T-cell (primary cell): ENCODE measurements at regions not wholly inside any gene's neighbourhood (a gene's known extent, or its start where the extent isn't known, plus 50 kb on each side); places are given as distances from the start of the nearest gene placed in this dataset.

Experiments
- ATAC-seq, 4 experiments: fragments of 200-7000 bp in 3 of 4; fragments of 150-1000 bp in 1 of 4; cut with Tn5 transposase; replicated peaks in 1 of 4; 1 replicate in 3 of 4; 2 replicates in 1 of 4; pipeline ENCODE4 v1.10.0; 2021; ENCODE audit warnings: moderate library complexity in 3 of 4, mild to moderate bottlenecking in 2 of 4, moderate number of reproducible peaks in 1 of 4
- CTCF ChIA-PET, 2 donors: fragments of 300-600 bp; sonication (Branson Sonifier 250); formaldehyde crosslinking; loops; one replicate each; lab custom pipeline; 2022; ENCODE audit warnings: antibody characterized with exemption in 2 of 2; lab: Charles Lee
- POLR2A ChIA-PET, 2 donors: fragments of 300-600 bp; sonication (Branson Sonifier 250); formaldehyde crosslinking; loops; one replicate each; lab custom pipeline; 2022; ENCODE audit warnings: antibody characterized with exemption in 2 of 2; lab: Charles Lee
- DNase-seq, 35 experiments: peaks; one replicate each; pipeline versions ENCODE4 v3.0.0 to v3.0.0-alpha.2; 2013 to 2023
- H3K27ac ChIP-seq: one replicate; pipeline ENCODE4 v1.5.1; 2013; ENCODE audit warnings: low read length
- H3K27me3 ChIP-seq, 2 experiments: replicated peaks in 1 of 2; 1 replicate in 1 of 2; 2 replicates in 1 of 2; pipeline versions ENCODE4 v1.6.1 to v1.7.0; 2013; ENCODE audit warnings: low read length in 1 of 2, mixed read lengths in 1 of 2; ENCODE audit not compliant: control insufficient read depth in 2 of 2, insufficient read depth in 2 of 2; ENCODE audit errors: extremely low read depth in 1 of 2
- H3K36me3 ChIP-seq, 2 donors: 1 replicate in 1 of 2; 2 replicates in 1 of 2; pipeline versions ENCODE4 v1.6.1 to v1.7.0; 2013; ENCODE audit warnings: low read length in 1 of 2; ENCODE audit not compliant: control insufficient read depth in 2 of 2, insufficient read depth in 1 of 2; ENCODE audit errors: extremely low read depth in 1 of 2
- H3K4me1 ChIP-seq, 2 experiments: 1 replicate in 1 of 2; 2 replicates in 1 of 2; pipeline versions ENCODE4 v1.6.1 to v1.7.0; 2013; ENCODE audit warnings: low read length in 2 of 2, mixed read lengths in 1 of 2; ENCODE audit not compliant: insufficient read depth in 2 of 2, control insufficient read depth in 1 of 2; ENCODE audit errors: extremely low read depth in 1 of 2
- H3K4me3 ChIP-seq, 2 donors: 1 replicate in 1 of 2; 2 replicates in 1 of 2; pipeline versions ENCODE4 v1.5.1 to v1.7.0; 2013; ENCODE audit warnings: mild to moderate bottlenecking in 2 of 2, low read length in 1 of 2, moderate library complexity in 1 of 2; ENCODE audit not compliant: control insufficient read depth in 1 of 2; ENCODE audit errors: extremely low read depth in 1 of 2
- H3K9me3 ChIP-seq: 2 replicates; pipeline ENCODE4 v1.7.0; 2013
- H3K27ac Mint-ChIP-seq, 2 donors: one replicate each; pipeline ENCODE4 v1.8.0; 2020 to 2021; ENCODE audit warnings: mild to moderate bottlenecking in 2 of 2, mixed read lengths in 2 of 2
- H3K27me3 Mint-ChIP-seq, 2 donors: one replicate each; pipeline ENCODE4 v1.8.0; 2021 to 2022; ENCODE audit warnings: mixed read lengths in 2 of 2
- H3K36me3 Mint-ChIP-seq: one replicate; pipeline ENCODE4 v1.8.0; 2021; ENCODE audit warnings: mixed read lengths
- H3K4me1 Mint-ChIP-seq, 3 donors: one replicate each; pipeline ENCODE4 v1.8.0; 2020 to 2022; ENCODE audit warnings: mixed read lengths in 3 of 3, mild to moderate bottlenecking in 1 of 3
- H3K4me3 Mint-ChIP-seq, 3 donors: one replicate each; pipeline ENCODE4 v1.8.0; 2020 to 2022; ENCODE audit warnings: mild to moderate bottlenecking in 3 of 3, mixed read lengths in 3 of 3, moderate library complexity in 3 of 3
- H3K9me3 Mint-ChIP-seq, 3 donors: one replicate each; pipeline ENCODE4 v1.8.0; 2020 to 2022; ENCODE audit warnings: mixed read lengths in 3 of 3
- WGBS: methylation state at CpG from one replicate; pipeline ENCODE4 v1.1.5; 2013; ENCODE audit warnings: missing lambda C conversion rate; ENCODE audit not compliant: insufficient coverage; 5-methylcytosine and 5-hydroxymethylcytosine counted together

DNA sequence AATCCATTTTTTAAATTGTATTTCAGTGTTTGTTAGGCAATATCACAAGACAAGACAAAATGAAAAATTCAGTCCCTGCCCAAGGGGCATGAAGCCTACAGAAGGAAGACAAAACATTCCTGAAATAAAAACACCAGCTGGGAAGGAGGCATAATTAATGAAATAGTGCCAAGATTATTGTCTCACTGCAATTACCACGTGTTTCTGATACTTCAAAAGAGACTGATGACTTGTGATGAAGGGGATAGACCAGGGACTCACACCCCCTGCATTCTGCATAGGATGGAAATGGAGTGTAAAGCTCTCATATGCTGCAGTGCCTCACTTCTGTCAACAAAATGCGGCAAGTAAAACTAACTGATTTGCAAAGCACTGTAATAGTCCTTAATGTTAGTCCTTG, 178.1 kb downstream of the BARD1 start:
- Histone ChIP-seq H3K4me3 (no peak overlapping the region), H3K9me3 (no peaks in the 10 kb centered on the region), H3K36me3 (no peaks in the 10 kb centered on the region), H3K27me3 (no peaks in the 10 kb centered on the region), H3K4me1 (no peaks in the 10 kb centered on the region), H3K27ac (no peak overlapping the region)
- no peaks in the 10 kb centered on the region for H3K36me3 Mint-ChIP-seq
- H3K4me3 Mint-ChIP-seq, result no peak overlapping the region
- H3K27ac Mint-ChIP-seq, result no peak overlapping the region
- POLR2A ChIA-PET, result no interaction called here
- ATAC-seq, result no peak
- DNase-seq, result no peak
- H3K27me3 Mint-ChIP-seq, result no peaks in the 10 kb centered on the region
- no peaks in the 10 kb centered on the region for H3K4me1 Mint-ChIP-seq
- H3K9me3 Mint-ChIP-seq, result peaks cover 0 to 10% (median 4%) of the 10 kb centered on the region in 3 donors
- WGBS, result no CpG with 5 or more reads among the region's 2 CpGs
- CTCF ChIA-PET, result interaction anchor here in 1 of 2 donors (0.6 kb wide), 1 partner anchor 13 kb away, joined by 3 read pairs; no protein-coding TSS in a partner anchor

GRCh38 chr2:214630402-214631045, 179.0 kb downstream of the BARD1 start:
- Mint-ChIP-seq H3K27me3 (no peaks in the 10 kb centered on the region), H3K9me3 (peaks cover 0 to 10% (median 4%) of the 10 kb centered on the region in 3 donors), H3K4me3 (no peak overlapping the region), H3K4me1 (no peaks in the 10 kb centered on the region), H3K36me3 (no peaks in the 10 kb centered on the region), H3K27ac (no peak overlapping the region)
- no CpG with 5 or more reads among the region's 3 CpGs for WGBS
- CTCF ChIA-PET, result no interaction called here
- no peaks in the 10 kb centered on the region for H3K36me3 ChIP-seq
- no peaks in the 10 kb centered on the region for H3K27me3 ChIP-seq
- DNase-seq (no peak), ATAC-seq (no peak)
- no peak overlapping the region for H3K4me3 ChIP-seq
- no peaks in the 10 kb centered on the region for H3K9me3 ChIP-seq
- H3K27ac ChIP-seq, result no peak overlapping the region
- no peaks in the 10 kb centered on the region for H3K4me1 ChIP-seq
- POLR2A ChIA-PET, result no interaction called here

GRCh38 chr2:214629875-214630274, 179.6 kb downstream of the BARD1 start:
- Mint-ChIP-seq H3K9me3 (peaks cover 0 to 6% (median 4%) of the 10 kb centered on the region in 3 donors), H3K27ac (no peak overlapping the region), H3K4me1 (no peaks in the 10 kb centered on the region), H3K27me3 (no peaks in the 10 kb centered on the region), H3K36me3 (no peaks in the 10 kb centered on the region), H3K4me3 (no peak overlapping the region)
- H3K9me3 ChIP-seq, result no peaks in the 10 kb centered on the region
- ATAC-seq, result no peak
- no peak overlapping the region for H3K4me3 ChIP-seq
- H3K27ac ChIP-seq, result no peak overlapping the region
- WGBS, result 100% methylated on average over 1 of the region's 1 CpG
- CTCF ChIA-PET, result no interaction called here
- H3K4me1 ChIP-seq, result no peaks in the 10 kb centered on the region
- no peaks in the 10 kb centered on the region for H3K36me3 ChIP-seq
- POLR2A ChIA-PET, result no interaction called here
- DNase-seq, result no peak
- H3K27me3 ChIP-seq, result no peaks in the 10 kb centered on the region
